GM12873 (cell line): ENCODE measurements at regions not wholly inside any gene's neighbourhood (a gene's known extent, or its start where the extent isn't known, plus 50 kb on each side); places are given as distances from the start of the nearest gene placed in this dataset.
A peak's percentile ranks its signal among the peaks of the same experiment; 100 is the strongest.

Experiments used
- CTCF ChIP-seq: IDR thresholded peaks from 2 replicates; pipeline ENCODE4 v1.5.1; 2012; ENCODE audit warnings: low read depth, mild to moderate bottlenecking, moderate library complexity, low read length, control low read depth; ENCODE audit not compliant: insufficient read depth; ENCODE audit errors: missing control alignments

- no peak for TF ChIP-seq CTCF
Measured at GRCh38 chr6:1553562-1554083, 56.1 kb upstream of the FOXC1 start.

- no peak for TF ChIP-seq CTCF
Measured at GRCh38 chr6:1554141-1554475, 55.6 kb upstream of the FOXC1 start.

GRCh38 chr6:1554476-1555310 lies 55.0 kb upstream of the FOXC1 start:
- peak; percentile 67 for TF ChIP-seq CTCF

- no peak for TF ChIP-seq CTCF
Measured at GRCh38 chr6:1558388-1558787, 51.3 kb upstream of the FOXC1 start.
